Skeletal muscle satellite cell (primary cell): ENCODE measurements at regions not wholly inside any gene's neighbourhood (a gene's known extent, or its start where the extent isn't known, plus 50 kb on each side); places are given as distances from the start of the nearest gene placed in this dataset.
"Not testable (repeated sequence)": the region's sequence is repeated elsewhere in the genome, so short reads cannot be mapped to it uniquely, and the experiment has no call there.

Source experiments
- H3K27me3 ChIP-seq: 2 replicates; pipeline ENCODE4 v1.7.0; 2013; ENCODE audit warnings: low read length; ENCODE audit not compliant: control insufficient read depth, insufficient read depth
- H3K36me3 ChIP-seq: 2 replicates; pipeline ENCODE4 v1.7.0; 2013; ENCODE audit warnings: mild to moderate bottlenecking, control low read depth, low read length; ENCODE audit not compliant: insufficient read depth
- H3K4me1 ChIP-seq: 2 replicates; pipeline ENCODE4 v1.7.0; 2013; ENCODE audit warnings: low read length; ENCODE audit not compliant: control insufficient read depth, insufficient read depth
- H3K4me2 ChIP-seq: 2 replicates; pipeline ENCODE4 v1.7.0; 2013; ENCODE audit warnings: mild to moderate bottlenecking, low read length
- H3K4me3 ChIP-seq: 2 replicates; pipeline ENCODE4 v1.7.0; 2013; ENCODE audit warnings: low read length
- H3K9ac ChIP-seq: 2 replicates; pipeline ENCODE4 v1.7.0; 2013; ENCODE audit warnings: mild to moderate bottlenecking, low read depth, low read length, moderate library complexity
- H3K9me3 ChIP-seq: replicated peaks from 2 replicates; pipeline ENCODE4 v1.7.0; 2013; ENCODE audit warnings: mild to moderate bottlenecking, control low read depth, low read length

GRCh38 chr6:67986694-67987232, 648.3 kb upstream of the ADGRB3 start:
- H3K4me2 ChIP-seq, result no peak overlapping the region
- no peaks in the 10 kb centered on the region for H3K27me3 ChIP-seq
- H3K4me3 ChIP-seq, result no peak overlapping the region
- H3K4me1 ChIP-seq, result no peaks in the 10 kb centered on the region
- H3K36me3 ChIP-seq, result no peaks in the 10 kb centered on the region
- H3K9ac ChIP-seq, result no peak overlapping the region
- no peaks in the 10 kb centered on the region for H3K9me3 ChIP-seq

DNA sequence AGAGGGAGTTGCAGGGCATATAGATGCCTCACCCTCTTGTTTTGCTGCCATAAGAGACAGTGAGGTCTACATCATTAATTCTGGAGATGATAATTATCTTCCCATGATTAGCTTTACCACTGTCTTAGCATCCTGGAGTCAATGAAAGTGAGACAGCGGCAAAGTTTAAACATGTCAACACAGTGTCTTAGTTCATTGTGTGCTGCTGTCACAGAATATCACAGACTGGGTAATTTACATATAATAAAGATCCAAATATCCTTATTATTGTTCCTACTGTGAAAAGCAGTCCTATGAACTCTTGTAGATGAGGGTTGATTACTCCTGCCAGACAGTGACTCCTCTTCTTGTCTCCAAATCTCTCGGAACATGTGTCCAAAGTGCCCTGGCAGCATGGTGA, 658.6 kb upstream of the ADGRB3 start:
- Histone ChIP-seq H3K4me1 (no peaks in the 10 kb centered on the region), H3K36me3 (no peaks in the 10 kb centered on the region), H3K4me3 (no peak overlapping the region)

GRCh38 chr6:67974931-67975330, 660.2 kb upstream of the ADGRB3 start:
- Histone ChIP-seq H3K9me3 (no peaks in the 10 kb centered on the region), H3K4me1 (no peaks in the 10 kb centered on the region), H3K27me3 (no peaks in the 10 kb centered on the region), H3K4me2 (no peak overlapping the region), H3K4me3 (no peak overlapping the region), H3K9ac (no peak overlapping the region), H3K36me3 (no peaks in the 10 kb centered on the region)

More for the DNA sequence above, 658.6 kb upstream of the ADGRB3 start:
- H3K4me2 ChIP-seq, result no peak overlapping the region
- no peaks in the 10 kb centered on the region for H3K27me3 ChIP-seq
- no peaks in the 10 kb centered on the region for H3K9me3 ChIP-seq
- H3K9ac ChIP-seq, result no peak overlapping the region

DNA sequence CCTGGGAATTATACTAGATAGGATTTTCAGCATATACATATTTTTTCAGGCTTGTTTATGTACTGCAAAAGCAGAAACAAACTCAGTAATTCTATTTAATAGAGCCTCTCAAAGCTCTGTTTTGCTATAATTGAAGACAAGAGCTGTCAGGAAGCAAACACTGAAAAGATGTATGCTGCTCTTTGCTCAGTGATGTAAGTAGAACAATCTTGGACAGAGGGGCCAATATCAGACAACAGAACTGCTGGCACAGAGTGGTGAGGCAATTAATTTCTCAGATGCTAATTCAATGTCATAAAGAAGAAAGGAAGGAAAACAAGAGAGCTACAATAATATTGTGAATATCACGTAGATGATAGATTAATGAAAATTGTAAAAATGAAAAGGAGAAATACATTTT, 663.3 kb upstream of the ADGRB3 start:
- no peak overlapping the region for H3K4me2 ChIP-seq
- no peaks in the 10 kb centered on the region for H3K27me3 ChIP-seq
- no peaks in the 10 kb centered on the region for H3K36me3 ChIP-seq
- H3K4me1 ChIP-seq, result no peaks in the 10 kb centered on the region
- no peak overlapping the region for H3K9ac ChIP-seq
- no peak overlapping the region for H3K4me3 ChIP-seq
- no peaks in the 10 kb centered on the region for H3K9me3 ChIP-seq

DNA sequence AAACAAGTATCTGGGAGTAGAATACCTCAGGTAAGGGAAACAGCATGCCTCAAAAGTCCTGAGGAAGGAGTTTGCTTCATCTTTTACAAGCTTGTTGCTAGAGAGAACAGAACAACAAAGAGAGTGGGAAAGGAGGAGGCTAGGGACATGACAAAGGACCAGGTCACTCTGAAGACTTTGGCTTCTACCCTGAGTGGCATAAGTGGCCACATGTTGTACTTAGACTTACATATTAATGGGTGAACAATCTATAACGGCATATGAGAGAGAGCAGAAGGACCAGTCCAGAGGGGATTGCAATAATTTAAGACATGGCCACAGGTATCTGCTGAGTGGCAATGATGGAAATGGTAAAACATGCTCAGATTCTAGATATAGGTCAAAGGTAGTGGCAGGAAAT, 668.3 kb upstream of the ADGRB3 start:
- Histone ChIP-seq H3K4me1 (no peaks in the 10 kb centered on the region), H3K4me3 (no peak overlapping the region), H3K36me3 (no peaks in the 10 kb centered on the region), H3K27me3 (no peaks in the 10 kb centered on the region), H3K9me3 (no peaks in the 10 kb centered on the region), H3K4me2 (no peak overlapping the region), H3K9ac (no peak overlapping the region)

GRCh38 chr6:67956352-67956751, 678.7 kb upstream of the ADGRB3 start:
- Histone ChIP-seq H3K9ac (no peak overlapping the region), H3K4me2 (no peak overlapping the region), H3K36me3 (no peaks in the 10 kb centered on the region), H3K4me3 (no peak overlapping the region), H3K4me1 (no peaks in the 10 kb centered on the region), H3K27me3 (no peaks in the 10 kb centered on the region), H3K9me3 (no peaks in the 10 kb centered on the region)

DNA sequence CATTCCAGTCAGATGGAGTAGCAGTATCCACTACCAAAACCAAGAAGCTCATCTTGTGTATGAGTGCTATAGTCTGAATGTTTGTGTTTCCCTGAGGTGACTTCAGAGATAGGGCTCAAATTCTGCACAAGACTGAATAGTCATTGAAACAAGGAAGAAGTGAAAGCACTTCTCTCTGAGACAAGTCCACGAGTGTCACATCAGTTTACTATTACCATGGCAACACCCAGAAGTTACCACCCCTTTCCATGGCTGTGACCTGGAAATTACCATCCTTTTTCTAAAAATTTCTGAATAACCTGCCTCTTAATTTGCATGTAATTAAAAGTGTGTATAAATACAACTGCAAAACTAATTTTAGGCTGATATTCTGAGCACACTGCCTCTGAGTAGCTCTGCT, 682.1 kb upstream of the ADGRB3 start:
- H3K27me3 ChIP-seq, result no peaks in the 10 kb centered on the region
- no peak overlapping the region for H3K4me2 ChIP-seq
- no peak overlapping the region for H3K4me3 ChIP-seq
- no peaks in the 10 kb centered on the region for H3K4me1 ChIP-seq
- no peaks in the 10 kb centered on the region for H3K9me3 ChIP-seq
- H3K9ac ChIP-seq, result no peak overlapping the region
- H3K36me3 ChIP-seq, result no peaks in the 10 kb centered on the region

DNA sequence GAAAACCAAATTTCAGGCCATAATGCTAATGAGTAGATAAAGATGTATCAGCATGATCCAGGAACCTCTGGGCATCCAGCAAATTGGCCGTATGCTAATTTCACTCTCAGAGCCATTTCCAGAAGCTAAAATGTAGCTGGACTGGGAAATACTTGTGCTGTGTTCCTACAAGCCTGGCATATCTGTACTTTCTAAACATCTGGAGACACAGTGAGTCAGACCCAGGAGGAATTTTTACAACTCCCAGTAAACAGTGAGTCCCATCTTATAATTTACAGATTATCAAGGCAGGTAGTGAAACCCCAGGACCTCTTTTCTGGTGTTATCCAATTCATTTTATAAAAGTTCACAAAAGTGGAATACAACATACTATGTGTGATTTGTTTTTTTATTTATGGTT, 683.0 kb upstream of the ADGRB3 start:
- H3K4me1 ChIP-seq, result no peaks in the 10 kb centered on the region
- H3K4me3 ChIP-seq, result no peak overlapping the region
- no peak overlapping the region for H3K4me2 ChIP-seq
- H3K27me3 ChIP-seq, result no peaks in the 10 kb centered on the region
- no peaks in the 10 kb centered on the region for H3K9me3 ChIP-seq
- H3K9ac ChIP-seq, result no peak overlapping the region
- H3K36me3 ChIP-seq, result no peaks in the 10 kb centered on the region

- not testable (repeated sequence) for H3K4me1 ChIP-seq, H3K4me2 ChIP-seq, H3K36me3 ChIP-seq, H3K4me3 ChIP-seq, H3K27me3 ChIP-seq, H3K9me3 ChIP-seq, H3K9ac ChIP-seq
Observed at GRCh38 chr6:67947762-67948161, 687.3 kb upstream of the ADGRB3 start.

GRCh38 chr6:67935976-67936477, 699.1 kb upstream of the ADGRB3 start:
- no peak overlapping the region for H3K4me2 ChIP-seq
- H3K9me3 ChIP-seq, result no peaks in the 10 kb centered on the region
- H3K9ac ChIP-seq, result no peak overlapping the region
- H3K4me3 ChIP-seq, result no peak overlapping the region
- no peaks in the 10 kb centered on the region for H3K4me1 ChIP-seq
- no peaks in the 10 kb centered on the region for H3K36me3 ChIP-seq
- no peaks in the 10 kb centered on the region for H3K27me3 ChIP-seq

DNA sequence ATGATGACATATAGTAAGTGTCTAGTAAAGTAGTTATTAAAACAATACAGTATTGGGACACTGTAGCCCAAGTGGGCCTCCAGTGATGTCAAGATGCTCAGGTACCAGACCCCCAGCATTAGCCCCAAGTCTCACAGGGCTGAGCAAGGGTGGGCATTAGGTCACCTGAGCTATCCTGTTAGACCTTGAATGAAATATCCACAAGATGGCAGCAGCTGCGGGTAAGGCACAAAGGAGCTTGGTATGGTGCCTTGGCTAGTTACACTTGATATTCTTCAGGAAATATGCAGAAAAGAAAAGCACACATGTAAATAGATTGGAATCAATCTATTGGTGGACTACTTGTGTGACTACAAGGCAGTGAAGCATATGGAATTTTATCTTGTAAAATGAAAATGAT, 701.8 kb upstream of the ADGRB3 start:
- H3K27me3 ChIP-seq, result no peaks in the 10 kb centered on the region
- H3K36me3 ChIP-seq, result no peaks in the 10 kb centered on the region
- no peaks in the 10 kb centered on the region for H3K4me1 ChIP-seq
- no peak overlapping the region for H3K9ac ChIP-seq
- H3K4me3 ChIP-seq, result no peak overlapping the region
- no peaks in the 10 kb centered on the region for H3K9me3 ChIP-seq
- H3K4me2 ChIP-seq, result no peak overlapping the region

DNA sequence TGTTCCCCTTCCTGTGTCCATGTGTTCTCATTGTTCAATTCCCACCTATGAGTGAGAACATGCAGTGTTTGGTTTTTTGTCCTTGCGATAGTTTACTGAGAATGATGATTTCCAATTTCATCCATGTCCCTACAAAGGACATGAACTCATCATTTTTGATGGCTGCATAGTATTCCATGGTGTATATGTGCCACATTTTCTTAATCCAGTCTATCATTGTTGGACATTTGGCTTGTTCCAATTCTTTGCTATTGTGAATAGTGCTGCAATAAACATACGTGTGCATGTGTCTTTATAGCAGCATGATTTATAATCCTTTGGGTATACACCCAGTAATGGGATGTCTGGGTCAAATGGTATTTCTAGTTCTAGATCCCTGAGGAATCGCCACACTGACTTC, 712.5 kb upstream of the ADGRB3 start:
- H3K4me3 ChIP-seq, H3K27me3 ChIP-seq, H3K36me3 ChIP-seq, H3K9ac ChIP-seq, H3K9me3 ChIP-seq, H3K4me2 ChIP-seq, H3K4me1 ChIP-seq: not testable (repeated sequence)
